ENCODE measurements at regions not wholly inside any gene's neighbourhood (a gene's known extent, or its start where the extent isn't known, plus 50 kb on each side); places are given as distances from the start of the nearest gene placed in this dataset.

- no peak for ATAC-seq
- TF ChIP-seq ISL1 (CRISPR knock-in tag; IDR thresholded peaks at IDR 0.05) = no peak
- no peak for TF ChIP-seq PPARA (CRISPR knock-in tag; IDR thresholded peaks at IDR 0.05; ENCODE audit: borderline replicate concordance)
- no peak for TF ChIP-seq ZNF70 (CRISPR knock-in tag; IDR thresholded peaks at IDR 0.05)
- no peak for TF ChIP-seq TOX (CRISPR knock-in tag; IDR thresholded peaks at IDR 0.05; ENCODE audit: borderline replicate concordance)
- TF ChIP-seq TCF4 (CRISPR knock-in tag; IDR thresholded peaks at IDR 0.05; ENCODE audit: borderline replicate concordance) = no peak
- TF ChIP-seq BACH2 (CRISPR knock-in tag; IDR thresholded peaks at IDR 0.05; ENCODE audit: borderline replicate concordance) = no peak
- TF ChIP-seq, protein P1, sequence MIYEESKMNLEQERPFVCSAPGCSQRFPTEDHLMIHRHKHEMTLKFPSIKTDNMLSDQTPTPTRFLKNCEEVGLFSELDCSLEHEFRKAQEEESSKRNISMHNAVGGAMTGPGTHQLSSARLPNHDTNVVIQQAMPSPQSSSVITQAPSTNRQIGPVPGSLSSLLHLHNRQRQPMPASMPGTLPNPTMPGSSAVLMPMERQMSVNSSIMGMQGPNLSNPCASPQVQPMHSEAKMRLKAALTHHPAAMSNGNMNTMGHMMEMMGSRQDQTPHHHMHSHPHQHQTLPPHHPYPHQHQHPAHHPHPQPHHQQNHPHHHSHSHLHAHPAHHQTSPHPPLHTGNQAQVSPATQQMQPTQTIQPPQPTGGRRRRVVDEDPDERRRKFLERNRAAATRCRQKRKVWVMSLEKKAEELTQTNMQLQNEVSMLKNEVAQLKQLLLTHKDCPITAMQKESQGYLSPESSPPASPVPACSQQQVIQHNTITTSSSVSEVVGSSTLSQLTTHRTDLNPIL (CRISPR knock-in tag; IDR thresholded peaks at IDR 0.05; ENCODE audit: low read depth) = no peak
- TF ChIP-seq, protein P2, sequence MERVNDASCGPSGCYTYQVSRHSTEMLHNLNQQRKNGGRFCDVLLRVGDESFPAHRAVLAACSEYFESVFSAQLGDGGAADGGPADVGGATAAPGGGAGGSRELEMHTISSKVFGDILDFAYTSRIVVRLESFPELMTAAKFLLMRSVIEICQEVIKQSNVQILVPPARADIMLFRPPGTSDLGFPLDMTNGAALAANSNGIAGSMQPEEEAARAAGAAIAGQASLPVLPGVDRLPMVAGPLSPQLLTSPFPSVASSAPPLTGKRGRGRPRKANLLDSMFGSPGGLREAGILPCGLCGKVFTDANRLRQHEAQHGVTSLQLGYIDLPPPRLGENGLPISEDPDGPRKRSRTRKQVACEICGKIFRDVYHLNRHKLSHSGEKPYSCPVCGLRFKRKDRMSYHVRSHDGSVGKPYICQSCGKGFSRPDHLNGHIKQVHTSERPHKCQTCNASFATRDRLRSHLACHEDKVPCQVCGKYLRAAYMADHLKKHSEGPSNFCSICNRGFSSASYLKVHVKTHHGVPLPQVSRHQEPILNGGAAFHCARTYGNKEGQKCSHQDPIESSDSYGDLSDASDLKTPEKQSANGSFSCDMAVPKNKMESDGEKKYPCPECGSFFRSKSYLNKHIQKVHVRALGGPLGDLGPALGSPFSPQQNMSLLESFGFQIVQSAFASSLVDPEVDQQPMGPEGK (CRISPR knock-in tag; IDR thresholded peaks at IDR 0.05; ENCODE audit: borderline replicate concordance) = no peak
- TF ChIP-seq, protein P3, sequence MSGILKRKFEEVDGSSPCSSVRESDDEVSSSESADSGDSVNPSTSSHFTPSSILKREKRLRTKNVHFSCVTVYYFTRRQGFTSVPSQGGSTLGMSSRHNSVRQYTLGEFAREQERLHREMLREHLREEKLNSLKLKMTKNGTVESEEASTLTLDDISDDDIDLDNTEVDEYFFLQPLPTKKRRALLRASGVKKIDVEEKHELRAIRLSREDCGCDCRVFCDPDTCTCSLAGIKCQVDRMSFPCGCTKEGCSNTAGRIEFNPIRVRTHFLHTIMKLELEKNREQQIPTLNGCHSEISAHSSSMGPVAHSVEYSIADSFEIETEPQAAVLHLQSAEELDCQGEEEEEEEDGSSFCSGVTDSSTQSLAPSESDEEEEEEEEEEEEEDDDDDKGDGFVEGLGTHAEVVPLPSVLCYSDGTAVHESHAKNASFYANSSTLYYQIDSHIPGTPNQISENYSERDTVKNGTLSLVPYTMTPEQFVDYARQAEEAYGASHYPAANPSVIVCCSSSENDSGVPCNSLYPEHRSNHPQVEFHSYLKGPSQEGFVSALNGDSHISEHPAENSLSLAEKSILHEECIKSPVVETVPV (CRISPR knock-in tag; IDR thresholded peaks at IDR 0.05) = no peak
These were observed 710.7 kb upstream of the SLIT2 start for GRCh38 chr4:19540859-19541540.

- ATAC-seq = no peak
These were observed 712.5 kb upstream of the SLIT2 start for GRCh38 chr4:19539201-19539600.

DNA sequence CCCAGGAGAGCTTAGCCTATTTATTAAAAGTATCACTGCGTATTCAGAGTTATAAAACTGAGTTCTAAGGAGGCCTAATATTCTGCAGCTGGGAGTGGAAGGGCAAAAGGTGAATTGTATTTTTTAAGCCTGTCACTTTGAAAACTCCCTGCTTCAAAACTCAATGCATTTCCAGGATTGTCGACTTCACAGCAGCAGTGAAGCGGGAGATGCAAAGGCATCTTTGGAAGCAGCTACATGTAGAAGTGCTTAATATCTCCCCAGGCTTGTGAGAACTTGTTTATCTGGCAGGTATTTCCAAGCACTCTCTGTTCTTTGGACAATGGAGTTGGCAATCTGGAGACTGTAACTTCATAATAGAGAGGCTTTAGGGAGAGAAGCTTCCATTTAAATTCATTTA is 717.5 kb upstream of the SLIT2 start:
- ATAC-seq = no peak
- TF ChIP-seq TOX (CRISPR knock-in tag; IDR thresholded peaks at IDR 0.05; ENCODE audit: borderline replicate concordance) = no peak
- no peak for TF ChIP-seq CSDC2 (CRISPR knock-in tag; IDR thresholded peaks at IDR 0.05)
- TF ChIP-seq PPARA (CRISPR knock-in tag; IDR thresholded peaks at IDR 0.05; ENCODE audit: borderline replicate concordance) = no peak
- TF ChIP-seq ZNF565 (CRISPR knock-in tag; conservative IDR thresholded peaks at IDR 0.05; ENCODE audit: low read depth) = no peak
- TF ChIP-seq SNAI2 (CRISPR knock-in tag; IDR thresholded peaks at IDR 0.05) = no peak
- TF ChIP-seq ZFP30 (CRISPR knock-in tag; IDR thresholded peaks at IDR 0.05) = no peak
- TF ChIP-seq, protein P1 (CRISPR knock-in tag; IDR thresholded peaks at IDR 0.05; ENCODE audit: low read depth) = no peak
- TF ChIP-seq, protein P3 (CRISPR knock-in tag; IDR thresholded peaks at IDR 0.05) = no peak
- TF ChIP-seq, protein P4, sequence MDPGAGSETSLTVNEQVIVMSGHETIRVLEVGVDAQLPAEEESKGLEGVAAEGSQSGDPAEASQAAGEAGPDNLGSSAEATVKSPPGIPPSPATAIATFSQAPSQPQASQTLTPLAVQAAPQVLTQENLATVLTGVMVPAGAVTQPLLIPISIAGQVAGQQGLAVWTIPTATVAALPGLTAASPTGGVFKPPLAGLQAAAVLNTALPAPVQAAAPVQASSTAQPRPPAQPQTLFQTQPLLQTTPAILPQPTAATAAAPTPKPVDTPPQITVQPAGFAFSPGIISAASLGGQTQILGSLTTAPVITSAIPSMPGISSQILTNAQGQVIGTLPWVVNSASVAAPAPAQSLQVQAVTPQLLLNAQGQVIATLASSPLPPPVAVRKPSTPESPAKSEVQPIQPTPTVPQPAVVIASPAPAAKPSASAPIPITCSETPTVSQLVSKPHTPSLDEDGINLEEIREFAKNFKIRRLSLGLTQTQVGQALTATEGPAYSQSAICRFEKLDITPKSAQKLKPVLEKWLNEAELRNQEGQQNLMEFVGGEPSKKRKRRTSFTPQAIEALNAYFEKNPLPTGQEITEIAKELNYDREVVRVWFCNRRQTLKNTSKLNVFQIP (CRISPR knock-in tag; IDR thresholded peaks at IDR 0.05; ENCODE audit: borderline replicate concordance, low read depth) = no peak
- no peak for TF ChIP-seq TSHZ2 (CRISPR knock-in tag; IDR thresholded peaks at IDR 0.05)
- TF ChIP-seq TCF4 (CRISPR knock-in tag; IDR thresholded peaks at IDR 0.05; ENCODE audit: borderline replicate concordance) = no peak

More at GRCh38 chr4:19539201-19539600, 712.5 kb upstream of the SLIT2 start:
- no peak for TF ChIP-seq ZNF565 (CRISPR knock-in tag; conservative IDR thresholded peaks at IDR 0.05; ENCODE audit: low read depth)
- TF ChIP-seq ZFP3 (CRISPR knock-in tag; IDR thresholded peaks at IDR 0.05) = no peak
- no peak for TF ChIP-seq ZC3H10 (CRISPR knock-in tag; IDR thresholded peaks at IDR 0.05)
- no peak for TF ChIP-seq GLIS3 (CRISPR knock-in tag; IDR thresholded peaks at IDR 0.05)
- TF ChIP-seq CSDC2 (CRISPR knock-in tag; IDR thresholded peaks at IDR 0.05) = no peak
- TF ChIP-seq ZFP30 (CRISPR knock-in tag; IDR thresholded peaks at IDR 0.05) = no peak
- TF ChIP-seq TOX (CRISPR knock-in tag; IDR thresholded peaks at IDR 0.05; ENCODE audit: borderline replicate concordance) = no peak
- TF ChIP-seq, protein P1 (CRISPR knock-in tag; IDR thresholded peaks at IDR 0.05; ENCODE audit: low read depth) = no peak
- TF ChIP-seq TCF4 (CRISPR knock-in tag; IDR thresholded peaks at IDR 0.05; ENCODE audit: borderline replicate concordance) = no peak
- TF ChIP-seq ZNF70 (CRISPR knock-in tag; IDR thresholded peaks at IDR 0.05) = no peak
- TF ChIP-seq, protein P3 (CRISPR knock-in tag; IDR thresholded peaks at IDR 0.05) = no peak
- TF ChIP-seq SNAI2 (CRISPR knock-in tag; IDR thresholded peaks at IDR 0.05) = no peak
- TF ChIP-seq RARB (CRISPR knock-in tag; IDR thresholded peaks at IDR 0.05) = no peak
- no peak for TF ChIP-seq ARNTL (CRISPR knock-in tag; IDR thresholded peaks at IDR 0.05; ENCODE audit: borderline replicate concordance, low read depth)

All from SK-N-SH treated with all-trans-retinoic acid at 6 μM for 48 hours (cell line).